Natural killer cell (primary cell): ENCODE measurements at regions not wholly inside any gene's neighbourhood (a gene's known extent, or its start where the extent isn't known, plus 50 kb on each side); places are given as distances from the start of the nearest gene placed in this dataset.
"Not testable (repeated sequence)": the region's sequence is repeated elsewhere in the genome, so short reads cannot be mapped to it uniquely, and the experiment has no call there.

ENCODE experiments used
- ATAC-seq, 3 donors: fragments of 150-1000 bp in 2 of 3; fragments of 200-7000 bp in 1 of 3; cut with Tn5 transposase; 1 replicate in 1 of 3; 2 replicates in 2 of 3; pipeline ENCODE4 v1.10.0; 2021; ENCODE audit warnings: mild to moderate bottlenecking in 2 of 3, moderate library complexity in 2 of 3
- DNase-seq, 2 donors: peaks; one replicate each; pipeline versions ENCODE4 v3.0.0 to v3.0.0-alpha.2; 2013 to 2021; ENCODE audit warnings: mixed read lengths in 1 of 2
- H3K27ac ChIP-seq: one replicate; pipeline ENCODE4 v1.5.1; 2013; ENCODE audit warnings: mild to moderate bottlenecking, low read length
- H3K27me3 ChIP-seq: one replicate; pipeline ENCODE4 v1.6.1; 2013; ENCODE audit warnings: low read length; ENCODE audit not compliant: control insufficient read depth, insufficient read depth
- H3K36me3 ChIP-seq: one replicate; pipeline ENCODE4 v1.6.1; 2013; ENCODE audit warnings: low read length; ENCODE audit not compliant: control insufficient read depth, insufficient read depth
- H3K4me1 ChIP-seq: one replicate; pipeline ENCODE4 v1.6.1; 2013; ENCODE audit warnings: low read length; ENCODE audit not compliant: control insufficient read depth, insufficient read depth
- H3K4me3 ChIP-seq: one replicate; pipeline ENCODE4 v1.5.1; 2013; ENCODE audit warnings: low read length
- H3K9me3 ChIP-seq: one replicate; pipeline ENCODE4 v1.6.1; 2013; ENCODE audit warnings: low read length; ENCODE audit not compliant: control insufficient read depth, insufficient read depth
- H3K27ac Mint-ChIP-seq, 2 donors: one replicate each; pipeline ENCODE4 v1.8.0; 2022; ENCODE audit warnings: mild to moderate bottlenecking in 2 of 2, mixed read lengths in 2 of 2, moderate library complexity in 1 of 2
- H3K27me3 Mint-ChIP-seq, 2 donors: one replicate each; pipeline ENCODE4 v1.8.0; 2022; ENCODE audit warnings: low read depth in 2 of 2, mixed read lengths in 2 of 2
- H3K36me3 Mint-ChIP-seq: one replicate; pipeline ENCODE4 v1.8.0; 2022; ENCODE audit warnings: mixed read lengths
- H3K4me1 Mint-ChIP-seq, 2 donors: one replicate each; pipeline ENCODE4 v1.8.0; 2022; ENCODE audit warnings: mixed read lengths in 2 of 2
- H3K4me3 Mint-ChIP-seq: one replicate; pipeline ENCODE4 v1.8.0; 2022; ENCODE audit warnings: mild to moderate bottlenecking, moderate library complexity, mixed read lengths
- H3K9me3 Mint-ChIP-seq, 2 donors: one replicate each; pipeline ENCODE4 v1.8.0; 2022; ENCODE audit warnings: mixed read lengths in 2 of 2
- WGBS: methylation state at CpG from one replicate; pipeline ENCODE4 v1.1.7; 2013; ENCODE audit warnings: missing lambda C conversion rate; ENCODE audit not compliant: insufficient coverage; 5-methylcytosine and 5-hydroxymethylcytosine counted together
- intact Hi-C: fragments of 100-400 bp; cut with micrococcal nuclease; formaldehyde crosslinking; loops from one replicate; pipeline ENCODE4 v1.14.2; 2022
- TF ChIP-seq, protein P1 (sequence below): fragments of 200-600 bp; IDR thresholded peaks from one replicate; pipeline ENCODE4 v1.8.0; 2022; ENCODE audit warnings: antibody characterized with exemption

DNA sequence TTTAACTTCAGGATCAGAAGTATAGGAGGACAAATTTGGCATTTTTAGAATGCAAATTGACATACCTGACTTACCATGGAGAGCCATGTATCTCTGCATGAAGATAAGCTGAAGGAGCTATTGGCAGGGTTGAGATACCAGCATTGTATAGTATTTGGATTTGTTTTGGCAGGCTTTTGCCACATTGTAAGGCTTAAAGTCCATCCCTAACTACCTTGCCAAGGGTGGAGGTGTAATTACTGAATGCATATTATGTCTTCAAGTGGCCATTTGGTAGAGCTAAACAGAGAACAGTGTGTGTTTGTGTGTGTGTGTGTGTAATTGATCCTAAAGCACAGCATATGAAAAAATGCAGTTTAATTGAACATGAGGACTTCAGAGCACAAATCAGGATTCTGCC, 324.7 kb downstream of the FAM170A start:
- Mint-ChIP-seq H3K4me1 (no peaks in the 10 kb centered on the region), H3K27me3 (no peaks in the 10 kb centered on the region), H3K36me3 (no peaks in the 10 kb centered on the region), H3K27ac (no peak overlapping the region), H3K9me3 (peaks cover 7 to 9% of the 10 kb centered on the region in 2 donors), H3K4me3 (no peak overlapping the region)
- H3K27me3 ChIP-seq = no peaks in the 10 kb centered on the region
- H3K27ac ChIP-seq = no peak overlapping the region
- no peaks in the 10 kb centered on the region for H3K36me3 ChIP-seq
- intact Hi-C loops = no loop called here
- DNase-seq = no peak
- H3K4me1 ChIP-seq = no peaks in the 10 kb centered on the region
- no peak overlapping the region for H3K4me3 ChIP-seq
- TF ChIP-seq, protein P1, sequence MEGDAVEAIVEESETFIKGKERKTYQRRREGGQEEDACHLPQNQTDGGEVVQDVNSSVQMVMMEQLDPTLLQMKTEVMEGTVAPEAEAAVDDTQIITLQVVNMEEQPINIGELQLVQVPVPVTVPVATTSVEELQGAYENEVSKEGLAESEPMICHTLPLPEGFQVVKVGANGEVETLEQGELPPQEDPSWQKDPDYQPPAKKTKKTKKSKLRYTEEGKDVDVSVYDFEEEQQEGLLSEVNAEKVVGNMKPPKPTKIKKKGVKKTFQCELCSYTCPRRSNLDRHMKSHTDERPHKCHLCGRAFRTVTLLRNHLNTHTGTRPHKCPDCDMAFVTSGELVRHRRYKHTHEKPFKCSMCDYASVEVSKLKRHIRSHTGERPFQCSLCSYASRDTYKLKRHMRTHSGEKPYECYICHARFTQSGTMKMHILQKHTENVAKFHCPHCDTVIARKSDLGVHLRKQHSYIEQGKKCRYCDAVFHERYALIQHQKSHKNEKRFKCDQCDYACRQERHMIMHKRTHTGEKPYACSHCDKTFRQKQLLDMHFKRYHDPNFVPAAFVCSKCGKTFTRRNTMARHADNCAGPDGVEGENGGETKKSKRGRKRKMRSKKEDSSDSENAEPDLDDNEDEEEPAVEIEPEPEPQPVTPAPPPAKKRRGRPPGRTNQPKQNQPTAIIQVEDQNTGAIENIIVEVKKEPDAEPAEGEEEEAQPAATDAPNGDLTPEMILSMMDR = no peak
- no peak for ATAC-seq
- no peaks in the 10 kb centered on the region for H3K9me3 ChIP-seq

GRCh38 chr5:119961993-119962392, 332.6 kb downstream of the FAM170A start:
- H3K4me3 Mint-ChIP-seq = no peak overlapping the region
- ATAC-seq = no peak

DNA sequence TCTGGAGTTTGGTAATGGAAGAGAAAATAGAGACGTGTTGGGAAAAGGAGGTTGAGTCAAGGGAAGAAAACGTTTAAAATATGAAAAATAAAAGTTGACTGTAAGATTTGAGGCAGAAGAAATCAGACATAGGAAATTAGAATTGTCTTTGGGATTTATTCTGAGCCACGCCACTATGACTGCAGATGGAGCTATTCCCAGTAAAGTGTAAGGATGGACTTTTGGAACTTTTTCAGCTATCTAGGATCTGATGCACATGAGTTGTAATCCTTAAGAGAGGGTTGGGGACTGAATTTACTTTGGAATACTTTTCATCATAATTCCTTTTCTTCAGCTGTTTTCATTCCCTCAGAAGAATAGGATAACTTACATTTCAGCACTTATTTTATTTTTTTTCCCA, 336.7 kb downstream of the FAM170A start:
- H3K27ac ChIP-seq = no peak overlapping the region
- peaks cover 13 to 15% of the 10 kb centered on the region in 2 donors for H3K9me3 Mint-ChIP-seq
- intact Hi-C loops = no loop called here

More at GRCh38 chr5:119961993-119962392, 332.6 kb downstream of the FAM170A start:
- H3K27me3 Mint-ChIP-seq = no peaks in the 10 kb centered on the region
- H3K27ac Mint-ChIP-seq = no peak overlapping the region
- WGBS = 80% methylated on average over 1 of the region's 1 CpG
- Histone ChIP-seq H3K27ac (no peak overlapping the region), H3K4me1 (no peaks in the 10 kb centered on the region), H3K27me3 (no peaks in the 10 kb centered on the region), H3K36me3 (no peaks in the 10 kb centered on the region), H3K9me3 (no peaks in the 10 kb centered on the region), H3K4me3 (no peak overlapping the region)
- H3K4me1 Mint-ChIP-seq = no peaks in the 10 kb centered on the region
- no peaks in the 10 kb centered on the region for H3K36me3 Mint-ChIP-seq
- intact Hi-C loops = no loop called here
- TF ChIP-seq, protein P1 = no peak
- no peak for DNase-seq
- peaks cover 11 to 22% of the 10 kb centered on the region in 2 donors for H3K9me3 Mint-ChIP-seq

GRCh38 chr5:119968690-119969089, 339.3 kb downstream of the FAM170A start:
- intact Hi-C loops = no loop called here
- no peaks in the 10 kb centered on the region for H3K9me3 ChIP-seq
- no peaks in the 10 kb centered on the region for H3K36me3 ChIP-seq
- H3K36me3 Mint-ChIP-seq = no peaks in the 10 kb centered on the region
- 100% methylated on average over 1 of the region's 2 CpGs for WGBS
- TF ChIP-seq, protein P1 = no peak
- H3K9me3 Mint-ChIP-seq = peaks cover 9 to 13% of the 10 kb centered on the region in 2 donors
- H3K4me1 ChIP-seq = no peaks in the 10 kb centered on the region
- ATAC-seq (no peak), DNase-seq (no peak)
- no peaks in the 10 kb centered on the region for H3K27me3 ChIP-seq
- H3K4me1 Mint-ChIP-seq = no peaks in the 10 kb centered on the region
- H3K4me3 ChIP-seq = no peak overlapping the region
- H3K27ac Mint-ChIP-seq = no peak overlapping the region
- no peak overlapping the region for H3K27ac ChIP-seq
- no peaks in the 10 kb centered on the region for H3K27me3 Mint-ChIP-seq
- H3K4me3 Mint-ChIP-seq = no peak overlapping the region

More for the DNA sequence above, 336.7 kb downstream of the FAM170A start:
- TF ChIP-seq, protein P1 = no peak
- H3K4me3 ChIP-seq = no peak overlapping the region
- Mint-ChIP-seq H3K27me3 (no peaks in the 10 kb centered on the region), H3K36me3 (no peaks in the 10 kb centered on the region), H3K4me3 (no peak overlapping the region), H3K4me1 (no peaks in the 10 kb centered on the region), H3K27ac (no peak overlapping the region)
- WGBS = 70% methylated on average over 3 of the region's 3 CpGs
- no peak for DNase-seq
- ATAC-seq = no peak
- H3K36me3 ChIP-seq = no peaks in the 10 kb centered on the region
- H3K27me3 ChIP-seq = no peaks in the 10 kb centered on the region
- no peaks in the 10 kb centered on the region for H3K9me3 ChIP-seq
- H3K4me1 ChIP-seq = no peaks in the 10 kb centered on the region

GRCh38 chr5:119987077-119987476, 357.7 kb downstream of the FAM170A start:
- H3K4me1 Mint-ChIP-seq, H3K27ac ChIP-seq, H3K36me3 ChIP-seq, H3K27me3 Mint-ChIP-seq, H3K4me1 ChIP-seq, H3K4me3 Mint-ChIP-seq, ATAC-seq, H3K4me3 ChIP-seq, DNase-seq, H3K36me3 Mint-ChIP-seq, H3K27me3 ChIP-seq, H3K9me3 ChIP-seq, intact Hi-C loops, H3K27ac Mint-ChIP-seq: not testable (repeated sequence)
- WGBS = 94% methylated on average over 7 of the region's 7 CpGs
- peaks cover 9 to 15% of the 10 kb centered on the region in 2 donors for H3K9me3 Mint-ChIP-seq
